Suprapubic skin (tissue), 3 donors: ENCODE measurements at regions not wholly inside any gene's neighbourhood (a gene's known extent, or its start where the extent isn't known, plus 50 kb on each side); places are given as distances from the start of the nearest gene placed in this dataset.

Source experiments
- CTCF ChIP-seq, 2 donors: fragments of 200-600 bp in 1 of 2; fragments of 450-650 bp in 1 of 2; sonication (generic) in 1 of 2; IDR thresholded peaks; one replicate each; pipeline ENCODE4 v1.5.1; 2016 to 2019; ENCODE audit warnings: antibody characterized with exemption in 2 of 2, mild to moderate bottlenecking in 1 of 2, moderate library complexity in 1 of 2
- EP300 ChIP-seq: sonication (generic); formaldehyde crosslinking; IDR thresholded peaks from one replicate; pipeline ENCODE4 v1.6.1; 2017; ENCODE audit warnings: antibody characterized with exemption
- POLR2A ChIP-seq, 2 donors: fragments of 450-650 bp; IDR thresholded peaks; one replicate each; pipeline ENCODE4 v1.6.1; 2017; ENCODE audit warnings: antibody characterized with exemption in 2 of 2, mild to moderate bottlenecking in 2 of 2, moderate library complexity in 2 of 2

- TF ChIP-seq POLR2A (IDR thresholded peaks at IDR 0.05): no peak
- TF ChIP-seq CTCF (IDR thresholded peaks at IDR 0.05): no peak
- TF ChIP-seq EP300: no peak
These were observed 145.1 kb downstream of the TM2D1 start for GRCh38 chr1:61579802-61580201.
